Calu3 (cell line): ENCODE measurements at regions not wholly inside any gene's neighbourhood (a gene's known extent, or its start where the extent isn't known, plus 50 kb on each side); places are given as distances from the start of the nearest gene placed in this dataset.

Experiments
- BruUV-seq: library from RNA; stranded (reverse); fragments of 400-500 nt; replicated peaks from 2 replicates; lab custom pipeline; 2021; lab: Mats Ljungman, UMichigan
- CTCF ChIA-PET: fragments of 300-600 bp; sonication (Branson Sonifier 250); formaldehyde crosslinking; loops from one replicate; lab custom pipeline; 2022; ENCODE audit warnings: antibody characterized with exemption; lab: Charles Lee
- DNase-seq: peaks from one replicate; pipeline ENCODE4 v3.0.0; 2022
- H3K27ac Mint-ChIP-seq: one replicate; pipeline ENCODE4 v1.8.0; 2022; ENCODE audit warnings: mixed read lengths; ENCODE audit not compliant: unreplicated experiment
- H3K27me3 Mint-ChIP-seq: one replicate; pipeline ENCODE4 v1.8.0; 2022; ENCODE audit warnings: mixed read lengths; ENCODE audit not compliant: unreplicated experiment
- H3K36me3 Mint-ChIP-seq: one replicate; pipeline ENCODE4 v1.8.0; 2022; ENCODE audit warnings: mild to moderate bottlenecking, moderate library complexity, mixed read lengths; ENCODE audit not compliant: insufficient read depth, unreplicated experiment
- H3K4me1 Mint-ChIP-seq: one replicate; pipeline ENCODE4 v1.8.0; 2022; ENCODE audit warnings: mild to moderate bottlenecking, low read depth, mixed read lengths; ENCODE audit not compliant: unreplicated experiment
- H3K4me3 Mint-ChIP-seq: one replicate; pipeline ENCODE4 v1.8.0; 2022; ENCODE audit warnings: mild to moderate bottlenecking, low read depth, moderate library complexity, mixed read lengths; ENCODE audit not compliant: unreplicated experiment
- H3K9me3 Mint-ChIP-seq: one replicate; pipeline ENCODE4 v1.8.0; 2022; ENCODE audit warnings: low read depth, mixed read lengths; ENCODE audit not compliant: unreplicated experiment
- intact Hi-C: fragments of 100-400 bp; cut with micrococcal nuclease; formaldehyde crosslinking; loops from one replicate; pipeline ENCODE4 v1.10.0; 2022; ENCODE audit not compliant: unreplicated experiment
- microRNA-seq: library from miRNA; unstranded; fragments of <30 nt; microRNA quantifications from one replicate; pipeline ENCODE4 v1.2.0, GENCODE V29; 2022
- TF ChIP-seq, protein P1 (sequence below): fragments of 200-600 bp; IDR thresholded peaks from one replicate; pipeline ENCODE4 v1.8.0; 2022; ENCODE audit warnings: antibody characterized with exemption; ENCODE audit not compliant: unreplicated experiment

DNA sequence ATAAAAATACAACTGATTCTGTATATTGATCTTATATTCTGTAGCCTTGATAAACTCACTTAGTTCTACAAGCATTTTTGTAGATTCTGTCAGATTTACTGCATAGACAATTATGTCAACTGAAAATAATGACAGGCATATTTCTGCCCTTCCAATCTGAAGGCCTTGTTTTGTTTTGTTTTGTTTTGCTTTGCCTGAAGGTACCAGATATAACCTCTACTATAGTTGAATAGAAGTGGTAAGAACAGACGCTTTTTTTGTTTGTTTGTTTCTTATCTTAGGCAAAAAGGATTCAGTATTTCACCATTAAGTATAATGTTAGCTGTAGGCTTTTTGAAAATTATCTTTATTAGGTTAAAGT, 64.6 kb upstream of the RSPO3 start:
- BruUV-seq = no TSS peak
- intact Hi-C loops = no loop called here

DNA sequence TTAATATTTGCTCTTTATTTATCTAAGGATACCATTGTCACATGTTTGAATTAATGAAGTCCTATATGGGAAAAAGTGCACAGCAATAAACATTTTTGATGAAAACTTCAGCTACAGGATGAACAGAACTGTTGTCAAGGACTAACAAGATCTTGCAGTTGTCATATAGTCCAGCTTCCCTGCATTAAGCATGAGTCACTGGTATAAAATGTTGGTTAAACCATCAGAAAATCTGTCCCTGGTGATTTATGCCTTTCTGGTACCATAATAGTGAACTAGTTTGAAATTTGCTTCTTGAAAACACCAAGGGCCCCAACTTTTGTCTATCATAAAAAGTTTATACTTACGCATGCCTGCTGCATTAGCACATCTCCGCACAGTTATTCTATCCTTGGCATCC, 60.4 kb upstream of the RSPO3 start:
- Mint-ChIP-seq H3K27me3 (no peaks in the 10 kb centered on the region), H3K27ac (no peak overlapping the region), H3K9me3 (peaks cover 6% of the 10 kb centered on the region), H3K36me3 (no peaks in the 10 kb centered on the region), H3K4me3 (no peak overlapping the region), H3K4me1 (peaks cover 4% of the 10 kb centered on the region)
- DNase-seq = no peak
- CTCF ChIA-PET = no interaction called here
- TF ChIP-seq, protein P1, sequence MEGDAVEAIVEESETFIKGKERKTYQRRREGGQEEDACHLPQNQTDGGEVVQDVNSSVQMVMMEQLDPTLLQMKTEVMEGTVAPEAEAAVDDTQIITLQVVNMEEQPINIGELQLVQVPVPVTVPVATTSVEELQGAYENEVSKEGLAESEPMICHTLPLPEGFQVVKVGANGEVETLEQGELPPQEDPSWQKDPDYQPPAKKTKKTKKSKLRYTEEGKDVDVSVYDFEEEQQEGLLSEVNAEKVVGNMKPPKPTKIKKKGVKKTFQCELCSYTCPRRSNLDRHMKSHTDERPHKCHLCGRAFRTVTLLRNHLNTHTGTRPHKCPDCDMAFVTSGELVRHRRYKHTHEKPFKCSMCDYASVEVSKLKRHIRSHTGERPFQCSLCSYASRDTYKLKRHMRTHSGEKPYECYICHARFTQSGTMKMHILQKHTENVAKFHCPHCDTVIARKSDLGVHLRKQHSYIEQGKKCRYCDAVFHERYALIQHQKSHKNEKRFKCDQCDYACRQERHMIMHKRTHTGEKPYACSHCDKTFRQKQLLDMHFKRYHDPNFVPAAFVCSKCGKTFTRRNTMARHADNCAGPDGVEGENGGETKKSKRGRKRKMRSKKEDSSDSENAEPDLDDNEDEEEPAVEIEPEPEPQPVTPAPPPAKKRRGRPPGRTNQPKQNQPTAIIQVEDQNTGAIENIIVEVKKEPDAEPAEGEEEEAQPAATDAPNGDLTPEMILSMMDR = no peak
- intact Hi-C loops = no loop called here
- no TSS peak for BruUV-seq

More for the DNA sequence above, 64.6 kb upstream of the RSPO3 start:
- H3K4me1 Mint-ChIP-seq = peaks cover 9% of the 10 kb centered on the region
- no peaks in the 10 kb centered on the region for H3K27me3 Mint-ChIP-seq
- H3K9me3 Mint-ChIP-seq = peaks cover 5% of the 10 kb centered on the region
- H3K27ac Mint-ChIP-seq = no peak overlapping the region
- no peaks in the 10 kb centered on the region for H3K36me3 Mint-ChIP-seq
- TF ChIP-seq, protein P1 = no peak
- H3K4me3 Mint-ChIP-seq = no peak overlapping the region
- DNase-seq = no peak
- CTCF ChIA-PET = interaction anchor here (0.6 kb wide), 1 partner anchor 1272 kb away, joined by 3 read pairs; no protein-coding TSS in a partner anchor

- CTCF ChIA-PET = no interaction called here
- Mint-ChIP-seq H3K27me3 (no peaks in the 10 kb centered on the region), H3K4me3 (no peak overlapping the region), H3K36me3 (no peaks in the 10 kb centered on the region), H3K9me3 (peaks cover 6% of the 10 kb centered on the region), H3K4me1 (no peaks in the 10 kb centered on the region), H3K27ac (no peak overlapping the region)
- intact Hi-C loops = no loop called here
- TF ChIP-seq, protein P1 = no peak
- DNase-seq = no peak
- BruUV-seq = no TSS peak
These were observed 59.5 kb upstream of the RSPO3 start for GRCh38 chr6:127058936-127059335.

Small RNAs in the stretch of these regions (microRNA-seq; reads per million reads assigned to microRNA genes)
- gene MIR588 = 2.5 reads per million
